HG03439 (cell line): ENCODE measurements at regions not wholly inside any gene's neighbourhood (a gene's known extent, or its start where the extent isn't known, plus 50 kb on each side); places are given as distances from the start of the nearest gene placed in this dataset.
A peak's percentile ranks its signal among the peaks of the same experiment; 100 is the strongest.

Experiments
- ATAC-seq: cut with Tn5 transposase; IDR thresholded peaks from one replicate; pipeline ENCODE4 v1.9.1; 2021; ENCODE audit warnings: mild to moderate bottlenecking, moderate library complexity; ENCODE audit not compliant: unreplicated experiment

DNA sequence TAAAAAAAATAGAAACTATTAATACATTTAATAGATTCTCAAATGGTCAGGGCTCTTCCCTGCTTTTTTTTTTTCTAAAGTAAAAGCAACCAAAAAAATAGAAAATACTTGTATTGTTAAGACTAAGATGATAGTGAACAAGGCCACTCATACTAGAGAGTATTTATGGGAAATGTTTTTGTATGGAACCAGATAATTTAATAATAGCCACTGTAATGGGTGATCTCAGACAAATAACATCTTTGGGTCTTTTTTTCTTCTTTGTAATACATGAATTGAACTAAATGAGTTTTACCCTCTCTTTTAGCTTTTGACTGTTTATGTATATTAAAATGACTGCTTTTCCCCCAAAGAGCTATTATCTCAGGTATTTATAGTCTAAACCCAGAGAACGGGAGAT, 92.1 kb upstream of the ELOVL6 start:
- no peak for ATAC-seq

DNA sequence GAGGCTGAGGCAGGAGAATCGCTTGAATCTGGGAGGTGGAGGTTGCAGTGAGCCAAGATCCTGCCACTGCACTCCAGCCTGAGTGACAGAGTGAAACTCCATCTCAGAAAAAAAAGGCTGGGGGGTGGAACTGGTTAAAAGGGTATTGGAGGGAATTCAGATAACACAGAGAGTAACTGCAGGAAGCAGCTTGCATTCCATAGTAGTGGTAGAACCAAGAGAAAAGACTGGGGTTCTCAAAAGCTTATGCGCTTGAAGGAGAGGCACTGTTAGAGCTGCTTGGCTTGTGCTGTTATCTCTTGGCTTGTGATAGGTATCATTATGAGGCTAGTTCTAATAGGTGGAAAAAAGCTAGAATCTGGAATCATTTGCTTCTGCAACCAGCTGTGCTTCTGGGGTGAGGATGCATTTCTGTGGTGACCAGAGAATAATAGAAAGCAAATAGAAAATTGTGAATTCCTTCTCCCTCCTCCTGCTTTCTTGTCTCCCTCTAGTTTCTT, 91.2 kb upstream of the ELOVL6 start:
- no peak for ATAC-seq

DNA sequence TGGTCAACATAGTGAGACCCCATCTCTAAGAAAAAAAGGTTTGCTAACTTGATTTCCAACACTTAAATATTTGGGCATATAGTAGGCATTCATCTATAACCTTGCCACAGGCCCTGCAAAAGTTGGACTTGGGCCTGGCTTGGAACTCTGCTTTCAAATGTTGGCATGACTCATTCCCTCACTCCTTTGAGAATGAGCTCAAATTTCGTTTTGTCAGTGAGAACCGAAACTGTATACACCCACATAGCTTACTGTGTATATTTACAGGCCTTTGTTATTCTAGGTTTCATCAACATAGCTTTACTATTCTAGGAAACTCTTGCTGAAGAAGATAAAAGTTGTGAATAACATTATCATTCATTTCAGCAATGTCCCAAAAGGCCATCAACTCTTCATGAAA, 88.7 kb upstream of the ELOVL6 start:
- ATAC-seq, result peak; percentile 100

DNA sequence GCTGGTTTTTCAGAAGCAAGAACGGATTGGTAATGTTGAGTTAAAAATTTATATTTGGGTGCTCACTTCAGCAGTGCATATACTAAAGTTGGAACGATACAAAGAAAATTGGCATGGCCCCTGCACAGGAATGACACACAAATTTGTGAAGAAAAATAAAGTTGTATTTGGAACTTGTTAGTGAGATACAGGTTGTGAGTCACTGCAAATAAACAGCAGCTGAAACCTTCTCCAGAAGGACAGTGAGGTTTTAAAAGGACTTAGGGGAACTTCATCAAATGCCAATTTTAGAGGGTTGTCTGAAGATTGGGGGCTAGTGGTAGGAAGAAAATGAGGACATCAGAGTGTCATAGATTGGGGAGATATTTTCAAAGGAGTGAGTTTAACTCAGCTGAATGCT, 79.7 kb upstream of the ELOVL6 start:
- ATAC-seq, result no peak

DNA sequence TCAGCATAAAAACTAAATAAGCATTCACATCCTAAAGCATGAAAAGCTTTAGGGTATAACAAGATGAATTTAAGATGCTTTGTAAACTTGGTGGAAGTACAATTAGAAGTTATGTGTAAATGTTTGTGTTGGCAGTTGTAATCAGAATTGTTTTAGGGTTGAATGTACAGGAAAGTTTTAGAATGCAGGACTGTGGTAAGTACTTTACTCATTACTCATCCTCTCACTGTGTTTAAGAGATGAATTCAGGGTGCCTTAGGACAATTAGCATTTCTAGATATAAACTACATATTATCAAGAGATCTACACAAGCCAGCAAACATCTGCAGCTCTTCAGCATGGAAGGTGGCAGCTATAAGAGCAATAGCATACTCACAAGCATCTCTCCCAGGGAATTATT, 77.5 kb upstream of the ELOVL6 start:
- no peak for ATAC-seq

DNA sequence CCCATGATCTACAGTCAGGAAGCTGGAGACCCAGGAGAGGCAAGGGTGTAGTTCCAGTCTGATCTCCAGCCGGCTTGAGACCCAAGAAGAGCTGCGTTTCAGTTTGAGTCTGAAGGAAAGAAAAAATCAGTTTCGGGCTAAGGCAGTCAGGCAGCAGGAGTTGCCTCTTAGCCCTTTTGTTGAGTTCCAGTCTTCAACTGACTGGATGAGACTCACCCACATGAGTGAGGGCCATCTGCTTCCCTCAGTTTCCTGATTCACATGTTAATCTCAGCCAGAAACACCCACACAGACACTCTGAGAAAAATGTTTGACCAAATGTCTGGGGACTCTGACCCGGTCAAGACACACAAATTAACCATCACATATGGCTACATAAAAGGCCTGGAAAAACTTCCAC, 73.6 kb upstream of the ELOVL6 start:
- ATAC-seq, result no peak

DNA sequence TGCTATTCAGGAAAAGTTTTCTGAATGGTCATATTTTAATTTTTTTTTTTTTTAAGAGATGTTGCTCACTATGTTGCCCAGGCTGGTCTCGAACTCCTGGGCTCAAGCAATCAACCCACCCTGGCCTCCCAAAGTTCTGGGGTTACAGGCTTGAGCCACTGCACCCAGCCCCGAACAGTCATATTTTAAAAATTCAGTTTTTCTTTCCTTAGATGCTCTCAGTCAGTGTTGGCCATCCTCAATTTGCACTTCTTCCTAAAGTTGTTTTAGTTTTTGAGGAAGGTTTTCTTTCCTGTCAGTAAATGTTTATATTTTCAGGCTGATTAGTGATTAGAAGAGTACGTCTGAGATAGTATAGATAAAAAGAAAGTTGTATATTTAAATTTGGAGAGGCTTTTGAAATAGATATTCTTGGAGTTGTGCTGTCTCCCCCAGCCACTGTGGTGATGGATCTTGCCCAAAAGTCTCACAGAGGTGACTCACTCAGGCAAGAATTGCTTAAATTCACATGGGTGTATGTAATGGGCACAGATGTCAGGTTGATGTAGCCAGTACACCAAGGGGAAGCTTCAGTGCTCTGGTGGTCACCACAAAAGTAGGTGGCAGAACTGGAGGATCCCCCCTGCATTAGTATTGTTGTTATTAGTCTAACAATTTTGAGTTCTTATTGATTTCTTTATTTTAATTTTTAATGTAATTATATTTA, 72.2 kb upstream of the ELOVL6 start:
- ATAC-seq, result no peak

DNA sequence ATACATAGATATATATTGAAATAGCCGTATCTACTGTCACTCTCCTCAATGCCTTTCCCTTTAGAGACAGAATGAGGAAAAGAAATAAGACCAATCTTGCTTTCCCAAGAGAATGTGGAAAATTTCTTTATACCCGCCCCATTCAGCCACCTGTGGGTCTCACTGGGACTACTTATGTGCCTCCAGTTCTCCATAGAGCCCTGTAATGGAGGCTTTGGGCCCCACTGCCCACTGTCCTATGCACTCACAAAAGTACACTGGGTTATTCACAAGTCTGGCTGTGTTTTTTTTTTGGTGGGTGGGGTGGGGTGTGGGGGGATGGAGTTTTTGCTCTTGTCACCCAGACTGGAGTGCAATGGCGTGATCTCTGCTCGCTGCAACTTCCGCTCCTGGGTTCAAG, 70.4 kb upstream of the ELOVL6 start:
- no peak for ATAC-seq

DNA sequence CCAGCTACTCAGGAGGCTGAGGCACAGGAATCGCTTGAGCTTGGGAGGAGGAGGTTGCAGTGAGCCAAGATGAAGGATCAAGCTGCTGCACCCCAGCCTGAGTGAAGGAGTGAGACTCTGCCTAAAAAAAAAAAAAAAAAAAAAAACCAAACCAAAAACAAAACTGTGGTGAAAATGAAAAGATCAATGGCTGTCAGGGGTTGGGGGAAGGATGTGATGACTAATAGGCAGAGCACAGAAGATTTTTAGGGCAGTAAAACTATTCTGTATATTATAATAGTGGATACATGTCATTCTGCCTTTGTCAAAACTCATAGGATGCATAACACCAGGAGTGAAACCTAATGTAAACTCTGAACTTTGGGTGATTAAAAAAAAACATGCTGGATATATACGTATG, 69.9 kb upstream of the ELOVL6 start:
- ATAC-seq, result peak; percentile 72

DNA sequence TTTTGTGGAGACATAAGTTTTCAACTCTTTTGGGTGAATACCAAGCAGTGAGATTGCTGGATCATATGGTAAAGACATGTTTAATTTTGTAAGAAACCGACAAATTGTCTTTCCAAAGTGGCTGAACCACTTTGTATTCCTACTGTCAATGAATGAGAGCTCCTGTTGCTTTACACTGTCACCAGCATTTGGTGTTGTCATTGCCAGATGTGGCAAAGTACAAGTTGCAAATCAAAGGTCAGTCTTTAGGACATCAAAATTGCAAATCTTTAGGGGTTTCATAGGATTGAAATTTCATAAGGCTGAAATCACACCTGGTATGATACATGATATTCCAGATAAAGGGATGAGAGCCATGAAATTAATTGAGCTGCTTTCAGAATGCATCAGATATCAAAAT, 67.7 kb upstream of the ELOVL6 start:
- no peak for ATAC-seq

DNA sequence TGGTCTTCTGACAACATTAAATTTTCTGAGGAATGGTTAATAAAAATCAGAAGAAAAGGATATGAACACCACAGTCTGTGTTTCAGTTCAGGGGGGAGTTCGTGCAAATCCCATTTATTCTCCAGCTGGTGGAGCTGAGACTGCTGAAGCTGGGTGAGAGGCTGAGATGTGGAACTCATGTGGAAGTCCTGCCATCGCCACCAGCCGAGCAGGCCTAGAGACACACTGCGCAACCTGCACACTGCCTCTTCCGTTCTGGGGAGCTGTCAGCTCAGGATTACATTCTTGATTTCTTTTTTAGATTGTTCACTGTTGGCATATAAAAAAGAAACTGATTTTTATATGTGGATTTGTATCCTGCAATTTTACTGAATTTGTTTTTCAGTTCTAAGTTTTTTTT, 66.6 kb upstream of the ELOVL6 start:
- no peak for ATAC-seq

DNA sequence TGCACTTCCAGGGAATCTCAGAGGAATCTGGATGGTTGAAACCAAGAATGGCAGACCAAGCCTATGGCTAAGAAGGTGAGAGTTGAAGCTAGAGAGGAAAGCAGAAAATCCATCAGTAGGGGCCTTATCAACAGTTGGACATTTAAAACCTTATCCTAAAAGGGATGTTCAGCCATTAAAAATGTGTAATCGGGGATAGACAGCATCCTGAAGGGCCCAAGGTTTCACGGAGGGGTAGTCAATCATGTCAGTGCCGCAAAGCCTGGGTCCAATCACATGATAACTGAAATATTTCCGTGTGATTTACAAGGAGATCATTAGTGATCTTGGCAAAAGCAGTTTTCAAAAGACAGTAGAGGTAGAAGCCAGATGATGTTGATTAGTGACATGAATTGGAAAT, 61.9 kb upstream of the ELOVL6 start:
- no peak for ATAC-seq

DNA sequence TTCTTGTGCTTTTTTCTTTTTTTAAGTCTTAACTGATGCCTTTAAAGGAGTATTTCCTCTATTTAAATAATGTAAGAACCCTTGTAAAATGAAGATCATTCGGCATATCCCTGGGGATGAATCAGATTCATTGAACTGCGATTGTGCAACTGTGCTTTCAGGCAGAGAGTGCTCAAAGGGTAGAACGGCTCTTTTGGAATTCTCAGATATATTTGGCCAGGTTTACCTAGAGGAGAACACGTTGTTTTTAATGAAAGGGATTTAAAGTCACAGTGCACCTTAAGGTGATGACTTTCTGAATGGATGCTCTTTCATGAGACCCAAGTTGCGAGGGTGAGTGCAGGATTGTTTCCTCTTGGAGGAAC, 51.6 kb upstream of the ELOVL6 start:
- no peak for ATAC-seq

DNA sequence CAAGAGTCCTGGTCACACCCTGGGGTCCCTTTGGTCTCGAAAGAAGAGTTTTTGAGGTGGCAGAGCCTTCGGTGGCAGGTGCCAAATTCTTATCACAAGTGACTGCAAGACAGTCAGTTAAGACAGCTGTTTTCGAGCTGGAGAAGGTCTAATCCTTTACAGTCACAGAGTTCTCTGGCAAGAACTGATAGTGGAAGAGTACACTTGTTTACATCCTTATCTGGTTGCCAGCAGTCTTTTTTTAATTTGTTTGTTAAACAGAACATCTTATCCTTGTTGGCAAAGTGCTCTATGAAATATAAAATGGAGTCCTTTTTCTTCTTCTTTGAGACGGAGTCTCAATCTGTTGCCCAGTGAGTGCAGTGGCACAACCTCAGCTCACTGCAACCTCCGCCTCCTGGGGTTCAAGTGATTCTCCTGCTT, 50.4 kb upstream of the ELOVL6 start:
- no peak for ATAC-seq
